AG04449 (cell line): ENCODE measurements at regions not wholly inside any gene's neighbourhood (a gene's known extent, or its start where the extent isn't known, plus 50 kb on each side); places are given as distances from the start of the nearest gene placed in this dataset.

ENCODE experiments used
- CTCF ChIA-PET: fragments of 350-600 bp; formaldehyde crosslinking; extraction: SDS; loops from one replicate; lab custom pipeline; 2021; ENCODE audit warnings: antibody characterized with exemption; lab: Yijun Ruan, JAX
- POLR2A ChIA-PET: fragments of 400-600, 350-600 bp; formaldehyde crosslinking; extraction: SDS; loops from one replicate; lab custom pipeline; 2020; ENCODE audit warnings: antibody characterized with exemption, inconsistent platforms; lab: Yijun Ruan, JAX
- DNase-seq: peaks from one replicate; pipeline ENCODE4 v3.0.0-alpha.2; 2010; ENCODE audit warnings: low read depth, low spot score
- H3K4me3 ChIP-seq: 2 replicates; pipeline ENCODE4 v1.5.1; 2011; ENCODE audit warnings: low read depth, mild to moderate bottlenecking, control low read depth, low read length
- TF ChIP-seq, protein P1 (sequence below): IDR thresholded peaks from one replicate; pipeline ENCODE4 v1.5.1; 2011; ENCODE audit warnings: mild to moderate bottlenecking, moderate library complexity, low read length, control low read depth, inconsistent platforms; ENCODE audit not compliant: insufficient read depth; ENCODE audit errors: missing control alignments

DNA sequence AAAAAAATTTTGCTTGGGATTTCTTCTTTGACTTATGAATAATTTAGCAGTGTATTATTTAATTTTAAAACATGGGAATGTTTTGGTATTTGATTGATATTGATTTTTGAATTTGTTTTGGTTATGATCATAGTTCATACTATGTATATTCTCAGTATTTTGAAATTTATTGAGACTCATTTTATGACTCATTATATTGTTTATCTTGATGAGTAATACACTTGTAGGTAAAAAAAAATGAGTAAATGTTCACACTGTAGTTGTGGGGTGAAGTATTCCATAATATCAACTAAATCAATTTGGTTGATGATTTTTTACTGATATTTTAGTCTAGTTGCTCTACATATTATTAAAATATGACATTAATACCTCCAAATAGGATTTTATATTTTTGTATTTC, 1142.2 kb downstream of the ADGRL3 start:
- no peak for DNase-seq
- ChIA-PET CTCF (no interaction called here), POLR2A (no interaction called here)
- TF ChIP-seq, protein P1, sequence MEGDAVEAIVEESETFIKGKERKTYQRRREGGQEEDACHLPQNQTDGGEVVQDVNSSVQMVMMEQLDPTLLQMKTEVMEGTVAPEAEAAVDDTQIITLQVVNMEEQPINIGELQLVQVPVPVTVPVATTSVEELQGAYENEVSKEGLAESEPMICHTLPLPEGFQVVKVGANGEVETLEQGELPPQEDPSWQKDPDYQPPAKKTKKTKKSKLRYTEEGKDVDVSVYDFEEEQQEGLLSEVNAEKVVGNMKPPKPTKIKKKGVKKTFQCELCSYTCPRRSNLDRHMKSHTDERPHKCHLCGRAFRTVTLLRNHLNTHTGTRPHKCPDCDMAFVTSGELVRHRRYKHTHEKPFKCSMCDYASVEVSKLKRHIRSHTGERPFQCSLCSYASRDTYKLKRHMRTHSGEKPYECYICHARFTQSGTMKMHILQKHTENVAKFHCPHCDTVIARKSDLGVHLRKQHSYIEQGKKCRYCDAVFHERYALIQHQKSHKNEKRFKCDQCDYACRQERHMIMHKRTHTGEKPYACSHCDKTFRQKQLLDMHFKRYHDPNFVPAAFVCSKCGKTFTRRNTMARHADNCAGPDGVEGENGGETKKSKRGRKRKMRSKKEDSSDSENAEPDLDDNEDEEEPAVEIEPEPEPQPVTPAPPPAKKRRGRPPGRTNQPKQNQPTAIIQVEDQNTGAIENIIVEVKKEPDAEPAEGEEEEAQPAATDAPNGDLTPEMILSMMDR = no peak
- no peak overlapping the region for H3K4me3 ChIP-seq

DNA sequence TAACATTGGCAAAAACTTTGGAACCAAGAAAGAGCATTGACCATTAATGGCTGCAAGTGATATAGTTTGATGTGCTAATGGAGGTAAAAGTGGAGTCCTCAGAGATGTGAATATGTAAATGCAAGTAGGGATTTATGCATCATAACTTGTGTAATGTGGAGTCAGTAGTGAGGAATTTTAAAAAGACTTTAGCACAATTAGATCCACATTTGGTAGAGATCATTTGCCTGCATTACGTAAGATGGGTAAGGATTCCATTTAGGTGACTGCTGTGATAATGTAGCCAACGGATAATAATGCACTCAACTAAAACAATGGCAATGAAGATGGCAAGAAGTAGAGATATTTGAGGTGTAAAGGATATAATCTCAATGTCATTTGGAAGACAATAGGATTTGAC, 1128.4 kb downstream of the ADGRL3 start:
- no peak for DNase-seq
- no peak overlapping the region for H3K4me3 ChIP-seq
- POLR2A ChIA-PET = no interaction called here
- TF ChIP-seq, protein P1 = no peak
- CTCF ChIA-PET = no interaction called here

DNA sequence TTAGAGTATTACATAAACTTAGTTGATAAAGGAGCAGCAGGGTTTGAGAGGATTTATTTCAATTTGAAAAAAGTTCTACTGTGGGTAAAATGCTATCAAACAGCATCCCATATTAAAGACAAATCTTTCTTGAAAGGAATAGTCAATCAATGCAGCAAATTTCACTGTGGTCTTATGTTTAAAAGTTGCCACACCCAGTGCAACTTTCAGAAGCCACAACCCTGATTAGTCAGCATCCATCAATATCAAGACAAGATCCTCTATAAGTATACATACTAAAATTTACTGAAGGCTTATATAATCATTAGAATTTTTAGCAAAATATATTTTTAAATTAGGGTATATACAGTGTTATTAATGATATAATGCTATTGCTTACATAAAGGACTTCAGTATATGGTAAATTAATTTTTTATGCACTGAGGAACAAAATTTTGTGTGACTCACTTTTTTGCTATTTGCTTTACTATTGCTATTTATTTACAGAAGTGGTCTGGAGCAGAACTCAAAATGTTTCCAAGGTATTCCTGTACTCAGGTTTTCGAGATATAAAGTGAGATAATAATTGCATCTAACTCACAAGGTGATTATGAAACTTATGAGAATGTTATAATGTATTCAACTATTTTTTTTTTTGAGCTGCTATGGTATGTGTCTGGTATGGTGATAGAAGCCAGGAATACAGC, 1127.6 kb downstream of the ADGRL3 start:
- DNase-seq = no peak
- POLR2A ChIA-PET = no interaction called here
- CTCF ChIA-PET = no interaction called here
- no peak overlapping the region for H3K4me3 ChIP-seq
- TF ChIP-seq, protein P1 = no peak

DNA sequence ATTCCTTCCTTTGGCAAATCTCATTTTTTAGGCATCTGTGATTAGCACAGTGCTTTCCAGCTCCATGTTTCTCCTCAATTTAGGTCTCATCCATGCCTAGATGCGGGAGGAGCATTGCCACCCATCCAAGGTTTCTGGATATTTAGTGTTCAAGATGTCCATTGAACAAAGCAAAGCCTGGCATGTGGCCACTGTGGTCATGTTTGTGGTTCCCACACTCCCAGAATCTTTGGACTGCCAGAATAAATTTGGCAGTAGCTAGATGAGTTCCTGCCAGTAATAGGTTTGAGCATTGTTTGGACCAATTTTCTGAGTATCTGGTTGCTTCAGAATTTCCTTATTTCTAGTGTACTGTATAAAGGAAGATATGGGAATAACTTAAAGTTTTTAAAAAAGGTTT, 1124.1 kb downstream of the ADGRL3 start:
- no peak overlapping the region for H3K4me3 ChIP-seq
- TF ChIP-seq, protein P1 = no peak
- no peak for DNase-seq
- CTCF ChIA-PET = no interaction called here
- POLR2A ChIA-PET = no interaction called here

DNA sequence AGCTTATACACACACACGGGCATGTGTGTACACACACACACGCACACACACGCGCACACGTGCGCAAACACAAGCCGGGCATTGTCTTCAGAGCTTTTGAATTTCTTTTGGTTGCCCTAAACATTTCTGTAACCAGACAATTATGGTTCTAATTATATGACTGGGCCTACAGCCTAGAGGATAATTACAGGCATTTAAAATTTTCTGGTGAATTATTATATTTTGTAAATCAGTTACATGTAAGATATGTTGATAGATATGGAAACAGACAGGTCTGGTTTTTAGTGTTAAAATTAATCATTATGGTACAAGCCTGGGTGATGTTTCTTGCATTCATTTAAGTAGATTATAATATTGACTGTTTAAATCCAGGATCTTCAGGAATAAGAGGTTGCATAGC, 1120.5 kb downstream of the ADGRL3 start:
- ChIA-PET CTCF (no interaction called here), POLR2A (no interaction called here)
- no peak for DNase-seq
- TF ChIP-seq, protein P1 = no peak
- H3K4me3 ChIP-seq = no peak overlapping the region

DNA sequence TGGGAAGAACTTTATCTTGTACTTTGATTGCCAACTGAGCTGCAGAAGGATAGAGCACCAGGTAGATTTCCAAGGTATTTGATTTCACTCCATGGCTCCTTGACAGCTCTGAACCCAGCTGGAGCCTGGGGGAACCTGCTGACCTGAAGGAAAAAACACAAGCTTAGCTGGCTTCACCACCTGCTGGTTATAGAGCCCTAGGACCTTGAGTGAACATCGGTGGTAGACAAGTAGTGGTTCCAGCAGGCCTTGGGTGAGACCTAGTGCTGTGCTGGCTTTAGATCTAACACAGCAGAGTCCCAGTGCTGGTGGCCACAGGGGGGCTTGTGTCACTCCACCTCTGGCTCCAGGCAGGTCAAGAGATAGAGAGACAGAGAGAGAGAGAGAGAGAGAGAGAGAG, 1102.6 kb downstream of the ADGRL3 start:
- H3K4me3 ChIP-seq = no peak overlapping the region
- ChIA-PET POLR2A (no interaction called here), CTCF (no interaction called here)
- DNase-seq = no peak
- TF ChIP-seq, protein P1 = no peak
